ENCODE measurements at regions not wholly inside any gene's neighbourhood (a gene's known extent, or its start where the extent isn't known, plus 50 kb on each side); places are given as distances from the start of the nearest gene placed in this dataset.

GRCh38 chr1:191026828-191027227 lies 549.2 kb upstream of the BRINP3 start:
- POLR2A ChIA-PET = no interaction called here

DNA sequence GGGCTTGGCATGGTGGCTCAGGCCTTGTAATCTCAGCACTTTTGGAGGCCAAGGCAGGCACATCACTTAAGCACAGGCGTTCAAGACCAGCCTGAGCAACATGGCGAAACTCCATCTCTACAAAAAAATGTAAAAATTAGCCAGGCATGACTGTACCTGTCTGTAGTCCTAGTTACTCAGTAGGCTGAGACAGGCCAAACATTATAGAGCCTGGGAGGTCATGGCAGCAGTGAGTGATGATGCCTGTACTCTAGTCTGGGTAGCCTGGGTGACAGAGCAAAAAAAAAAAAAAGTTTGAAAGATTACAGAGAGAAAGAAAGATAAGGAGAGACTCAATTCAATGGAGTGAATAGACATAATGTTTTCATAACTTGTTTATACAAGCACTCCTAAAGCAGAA lies 556.5 kb upstream of the BRINP3 start:
- POLR2A ChIA-PET = no interaction called here
- SMC1A ChIA-PET (ENCODE audit: uncharacterized antibody, unreplicated experiment) = no interaction called here
- H3K36me3 ChIP-seq (ENCODE audit: control insufficient read depth in 2 of 2, insufficient read depth in 2 of 2, low read length in 1 of 2) = no peaks in the 10 kb centered on the region
- FAIRE-seq (no peak), DNase-seq (ENCODE audit: low read depth, low spot score) (no peak), ATAC-seq (no peak)
- no peaks in the 10 kb centered on the region for H3K9me3 ChIP-seq (replicated peaks; ENCODE audit: control insufficient read depth, insufficient read depth, low read length)
- 0% methylated on average over 2 of the region's 2 CpGs for WGBS (ENCODE audit: insufficient coverage, insufficient replicate concordance, low lambda C conversion rate, missing lambda C conversion rate)
- CTCF ChIA-PET = no interaction called here
- H4K20me1 ChIP-seq (ENCODE audit: control insufficient read depth, insufficient read depth) = no peaks in the 10 kb centered on the region
- BruUV-seq (replicated peaks) = no TSS peak
- intact Hi-C loops (cut with micrococcal nuclease; ENCODE audit: unreplicated experiment) (no loop called here), in situ Hi-C loops (cut with MboI) (no loop called here)
- H3K27ac ChIP-seq (ENCODE audit: control insufficient read depth, insufficient read depth) = no peak overlapping the region
- no peak overlapping the region for H3K4me2 ChIP-seq (ENCODE audit: control insufficient read depth, insufficient read depth)
- no peak overlapping the region for H3K4me3 ChIP-seq
- no peaks in the 10 kb centered on the region for H3K4me1 ChIP-seq (ENCODE audit: control insufficient read depth, insufficient read depth, low read length)
- H3K27me3 ChIP-seq (replicated peaks in 1 of 2; ENCODE audit: control insufficient read depth in 2 of 2, insufficient read depth in 2 of 2, low read length in 1 of 2) = no peaks in the 10 kb centered on the region
- no peaks in the 10 kb centered on the region for H3K79me2 ChIP-seq (ENCODE audit: control insufficient read depth, insufficient read depth, low read length)
- H2AFZ ChIP-seq (ENCODE audit: control insufficient read depth, low read depth, low read length) = no peak overlapping the region
- TF ChIP-seq BMI1 (IDR thresholded peaks at IDR 0.05; ENCODE audit: borderline replicate concordance) (no peak), BRCA1 (IDR thresholded peaks at IDR 0.05; ENCODE audit: low read depth, low read length) (no peak)
- TF ChIP-seq, protein P1, sequence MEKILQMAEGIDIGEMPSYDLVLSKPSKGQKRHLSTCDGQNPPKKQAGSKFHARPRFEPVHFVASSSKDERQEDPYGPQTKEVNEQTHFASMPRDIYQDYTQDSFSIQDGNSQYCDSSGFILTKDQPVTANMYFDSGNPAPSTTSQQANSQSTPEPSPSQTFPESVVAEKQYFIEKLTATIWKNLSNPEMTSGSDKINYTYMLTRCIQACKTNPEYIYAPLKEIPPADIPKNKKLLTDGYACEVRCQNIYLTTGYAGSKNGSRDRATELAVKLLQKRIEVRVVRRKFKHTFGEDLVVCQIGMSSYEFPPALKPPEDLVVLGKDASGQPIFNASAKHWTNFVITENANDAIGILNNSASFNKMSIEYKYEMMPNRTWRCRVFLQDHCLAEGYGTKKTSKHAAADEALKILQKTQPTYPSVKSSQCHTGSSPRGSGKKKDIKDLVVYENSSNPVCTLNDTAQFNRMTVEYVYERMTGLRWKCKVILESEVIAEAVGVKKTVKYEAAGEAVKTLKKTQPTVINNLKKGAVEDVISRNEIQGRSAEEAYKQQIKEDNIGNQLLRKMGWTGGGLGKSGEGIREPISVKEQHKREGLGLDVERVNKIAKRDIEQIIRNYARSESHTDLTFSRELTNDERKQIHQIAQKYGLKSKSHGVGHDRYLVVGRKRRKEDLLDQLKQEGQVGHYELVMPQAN (conservative IDR thresholded peaks at IDR 0.05) = no peak
- RAD21 ChIA-PET (ENCODE audit: unreplicated experiment) = no interaction called here
- no peak overlapping the region for H3K9ac ChIP-seq (ENCODE audit: control insufficient read depth, insufficient read depth, low read length)

More at GRCh38 chr1:191026828-191027227, 549.2 kb upstream of the BRINP3 start:
- Histone ChIP-seq H3K27ac (ENCODE audit: control insufficient read depth, insufficient read depth) (no peak overlapping the region), H3K79me2 (ENCODE audit: control insufficient read depth, insufficient read depth, low read length) (no peaks in the 10 kb centered on the region), H4K20me1 (ENCODE audit: control insufficient read depth, insufficient read depth) (no peaks in the 10 kb centered on the region), H2AFZ (ENCODE audit: control insufficient read depth, low read depth, low read length) (no peak overlapping the region), H3K4me3 (no peak overlapping the region), H3K9me3 (replicated peaks; ENCODE audit: control insufficient read depth, insufficient read depth, low read length) (no peaks in the 10 kb centered on the region), H3K27me3 (replicated peaks in 1 of 2; ENCODE audit: control insufficient read depth in 2 of 2, insufficient read depth in 2 of 2, low read length in 1 of 2) (no peaks in the 10 kb centered on the region), H3K4me2 (ENCODE audit: control insufficient read depth, insufficient read depth) (no peak overlapping the region), H3K36me3 (ENCODE audit: control insufficient read depth in 2 of 2, insufficient read depth in 2 of 2, low read length in 1 of 2) (no peaks in the 10 kb centered on the region), H3K4me1 (ENCODE audit: control insufficient read depth, insufficient read depth, low read length) (no peaks in the 10 kb centered on the region), H3K9ac (ENCODE audit: control insufficient read depth, insufficient read depth, low read length) (no peak overlapping the region)
- ChIA-PET SMC1A (ENCODE audit: uncharacterized antibody, unreplicated experiment) (no interaction called here), CTCF (interaction anchor here (0.6 kb wide), 1 partner anchor 24 kb away, joined by 4 read pairs; no protein-coding TSS in a partner anchor), RAD21 (ENCODE audit: unreplicated experiment) (no interaction called here)
- no peak for ATAC-seq
- no peak for FAIRE-seq
- DNase-seq (ENCODE audit: low read depth, low spot score) = no peak
- TF ChIP-seq TAF1 (IDR thresholded peaks at IDR 0.05; ENCODE audit: borderline replicate concordance, low read depth, low read length) (no peak), NFIC (IDR thresholded peaks at IDR 0.05; ENCODE audit: low read depth, low read length) (no peak), HSF1 (IDR thresholded peaks at IDR 0.05; ENCODE audit: low read depth, low read length) (no peak), JUNB (IDR thresholded peaks at IDR 0.05) (no peak), SRF (IDR thresholded peaks at IDR 0.05; ENCODE audit: low read depth in 2 of 2, low read length in 2 of 2) (no peak)
- in situ Hi-C loops (cut with MboI) (no loop called here), intact Hi-C loops (cut with micrococcal nuclease; ENCODE audit: unreplicated experiment) (no loop called here)
- BruUV-seq (replicated peaks) = no TSS peak
- 5% methylated on average over 5 of the region's 5 CpGs for WGBS (ENCODE audit: insufficient coverage, insufficient replicate concordance, low lambda C conversion rate, missing lambda C conversion rate)

All from GM12878 (cell line).